Caco-2 (cell line): ENCODE measurements at regions not wholly inside any gene's neighbourhood (a gene's known extent, or its start where the extent isn't known, plus 50 kb on each side); places are given as distances from the start of the nearest gene placed in this dataset.

Experiments
- BruUV-seq: library from RNA; stranded (reverse); fragments of 400-500 nt; replicated peaks from 2 replicates; lab custom pipeline; 2021; lab: Mats Ljungman, UMichigan
- CTCF ChIA-PET: fragments of 300-600 bp; sonication (Branson Sonifier 250); formaldehyde crosslinking; loops from one replicate; lab custom pipeline; 2022; ENCODE audit warnings: antibody characterized with exemption; lab: Charles Lee
- POLR2A ChIA-PET: fragments of 300-600 bp; sonication (Branson Sonifier 250); formaldehyde crosslinking; loops from one replicate; lab custom pipeline; 2022; ENCODE audit warnings: antibody characterized with exemption; lab: Charles Lee
- DNase-seq, 2 experiments: peaks; one replicate each; pipeline versions ENCODE4 v3.0.0 to v3.0.0-alpha.2; 2020 to 2022
- H3K27me3 ChIP-seq: replicated peaks from 2 replicates; pipeline ENCODE4 v1.6.0; 2011; ENCODE audit warnings: low read length; ENCODE audit not compliant: control insufficient read depth, insufficient read depth
- H3K36me3 ChIP-seq: 2 replicates; pipeline ENCODE4 v1.5.1; 2011; ENCODE audit warnings: low read length; ENCODE audit not compliant: control insufficient read depth, insufficient read depth
- H3K4me1 ChIP-seq: fragments of 250-450 bp; sonication (Bioruptor Pico); 2 replicates; pipeline ENCODE4 v1.5.1; 2020; ENCODE audit warnings: mild to moderate bottlenecking
- H3K4me3 ChIP-seq: 2 replicates; pipeline ENCODE4 v1.5.1; 2011; ENCODE audit warnings: low read depth, mild to moderate bottlenecking, control low read depth, low read length
- H3K9me3 ChIP-seq: fragments of 250-450 bp; sonication (Bioruptor Pico); 2 replicates; pipeline ENCODE4 v1.5.1; 2020; ENCODE audit warnings: mild to moderate bottlenecking, moderate library complexity
- H3K27ac Mint-ChIP-seq: one replicate; pipeline ENCODE4 v1.8.0; 2022; ENCODE audit warnings: mixed read lengths; ENCODE audit not compliant: unreplicated experiment
- H3K27me3 Mint-ChIP-seq: one replicate; pipeline ENCODE4 v1.8.0; 2022; ENCODE audit warnings: mixed read lengths; ENCODE audit not compliant: insufficient read depth, unreplicated experiment
- H3K36me3 Mint-ChIP-seq: one replicate; pipeline ENCODE4 v1.8.0; 2022; ENCODE audit warnings: mild to moderate bottlenecking, mixed read lengths; ENCODE audit not compliant: insufficient read depth, unreplicated experiment
- H3K4me1 Mint-ChIP-seq: one replicate; pipeline ENCODE4 v1.8.0; 2022; ENCODE audit warnings: low read depth, mixed read lengths; ENCODE audit not compliant: unreplicated experiment
- H3K4me3 Mint-ChIP-seq: one replicate; pipeline ENCODE4 v1.8.0; 2022; ENCODE audit warnings: mild to moderate bottlenecking, moderate library complexity, mixed read lengths; ENCODE audit not compliant: unreplicated experiment
- H3K9me3 Mint-ChIP-seq: one replicate; pipeline ENCODE4 v1.8.0; 2022; ENCODE audit warnings: mixed read lengths; ENCODE audit not compliant: unreplicated experiment
- CTCF ChIP-seq, 2 experiments: fragments of 200-600 bp in 1 of 2; IDR thresholded peaks; 1 replicate in 1 of 2; 2 replicates in 1 of 2; pipeline versions ENCODE4 v1.5.1 to v1.8.0; 2011 to 2022; ENCODE audit warnings: antibody characterized with exemption in 1 of 2, control low read depth in 1 of 2, inconsistent platforms in 1 of 2, low read depth in 1 of 2, low read length in 1 of 2, mild to moderate bottlenecking in 1 of 2, moderate library complexity in 1 of 2; ENCODE audit not compliant: insufficient read depth in 1 of 2, severe bottlenecking in 1 of 2, unreplicated experiment in 1 of 2
- intact Hi-C: fragments of 100-400 bp; cut with micrococcal nuclease; formaldehyde crosslinking; loops from one replicate; pipeline ENCODE4 v1.10.0; 2022; ENCODE audit not compliant: unreplicated experiment

- POLR2A ChIA-PET = no interaction called here
- no peak for DNase-seq
- no TSS peak for BruUV-seq
- H3K36me3 Mint-ChIP-seq = no peaks in the 10 kb centered on the region
- H3K36me3 ChIP-seq = no peaks in the 10 kb centered on the region
- H3K9me3 ChIP-seq = no peaks in the 10 kb centered on the region
- H3K4me3 Mint-ChIP-seq = no peak overlapping the region
- no peaks in the 10 kb centered on the region for H3K27me3 Mint-ChIP-seq
- CTCF ChIA-PET = no interaction called here
- intact Hi-C loops = no loop called here
- no peaks in the 10 kb centered on the region for H3K9me3 Mint-ChIP-seq
- TF ChIP-seq CTCF (IDR thresholded peaks at IDR 0.05; ENCODE audit: insufficient read depth in 1 of 2, low read depth in 1 of 2, low read length in 1 of 2, severe bottlenecking in 1 of 2, unreplicated experiment in 1 of 2) = no peak
- no peaks in the 10 kb centered on the region for H3K4me1 Mint-ChIP-seq
- no peaks in the 10 kb centered on the region for H3K27me3 ChIP-seq
- H3K4me3 ChIP-seq = no peak overlapping the region
- no peak overlapping the region for H3K27ac Mint-ChIP-seq
- no peaks in the 10 kb centered on the region for H3K4me1 ChIP-seq
Measured at GRCh38 chr18:43992741-43993140, 687.9 kb upstream of the SETBP1 start.

GRCh38 chr18:43994381-43994780 is 686.3 kb upstream of the SETBP1 start:
- intact Hi-C loops = no loop called here
- Histone ChIP-seq H3K4me1 (no peaks in the 10 kb centered on the region), H3K36me3 (no peaks in the 10 kb centered on the region), H3K27me3 (no peaks in the 10 kb centered on the region), H3K4me3 (no peak overlapping the region), H3K9me3 (no peaks in the 10 kb centered on the region)
- no peaks in the 10 kb centered on the region for H3K4me1 Mint-ChIP-seq
- TF ChIP-seq CTCF (IDR thresholded peaks at IDR 0.05; ENCODE audit: insufficient read depth in 1 of 2, low read depth in 1 of 2, low read length in 1 of 2, severe bottlenecking in 1 of 2, unreplicated experiment in 1 of 2) = no peak
- H3K4me3 Mint-ChIP-seq = no peak overlapping the region
- H3K27ac Mint-ChIP-seq = no peak overlapping the region
- POLR2A ChIA-PET = no interaction called here
- no peaks in the 10 kb centered on the region for H3K27me3 Mint-ChIP-seq
- DNase-seq = no peak
- H3K9me3 Mint-ChIP-seq = no peaks in the 10 kb centered on the region
- no peaks in the 10 kb centered on the region for H3K36me3 Mint-ChIP-seq
- CTCF ChIA-PET = no interaction called here
- no TSS peak for BruUV-seq

GRCh38 chr18:44013871-44014270 is 666.8 kb upstream of the SETBP1 start:
- no peak for TF ChIP-seq CTCF (IDR thresholded peaks at IDR 0.05; ENCODE audit: insufficient read depth in 1 of 2, low read depth in 1 of 2, low read length in 1 of 2, severe bottlenecking in 1 of 2, unreplicated experiment in 1 of 2)
- Histone ChIP-seq H3K4me3 (no peak overlapping the region), H3K27me3 (no peaks in the 10 kb centered on the region), H3K36me3 (no peaks in the 10 kb centered on the region), H3K4me1 (no peaks in the 10 kb centered on the region), H3K9me3 (no peaks in the 10 kb centered on the region)
- Mint-ChIP-seq H3K27ac (no peak overlapping the region), H3K4me3 (no peak overlapping the region), H3K4me1 (no peaks in the 10 kb centered on the region), H3K27me3 (no peaks in the 10 kb centered on the region), H3K9me3 (no peaks in the 10 kb centered on the region), H3K36me3 (no peaks in the 10 kb centered on the region)
- ChIA-PET POLR2A (no interaction called here), CTCF (no interaction called here)
- intact Hi-C loops = no loop called here
- BruUV-seq = no TSS peak
- DNase-seq = no peak
